DMS153 treated with DMSO at 0.1 percent for 48 hours (cell line): ENCODE measurements at regions not wholly inside any gene's neighbourhood (a gene's known extent, or its start where the extent isn't known, plus 50 kb on each side); places are given as distances from the start of the nearest gene placed in this dataset.
"Not testable (repeated sequence)": the region's sequence is repeated elsewhere in the genome, so short reads cannot be mapped to it uniquely, and the experiment has no call there.

Experiments used
- DNase-seq: peaks from one replicate; lab custom pipeline; 2025; ENCODE audit not compliant: unreplicated experiment; lab: John Stamatoyannopoulos, UW

DNA sequence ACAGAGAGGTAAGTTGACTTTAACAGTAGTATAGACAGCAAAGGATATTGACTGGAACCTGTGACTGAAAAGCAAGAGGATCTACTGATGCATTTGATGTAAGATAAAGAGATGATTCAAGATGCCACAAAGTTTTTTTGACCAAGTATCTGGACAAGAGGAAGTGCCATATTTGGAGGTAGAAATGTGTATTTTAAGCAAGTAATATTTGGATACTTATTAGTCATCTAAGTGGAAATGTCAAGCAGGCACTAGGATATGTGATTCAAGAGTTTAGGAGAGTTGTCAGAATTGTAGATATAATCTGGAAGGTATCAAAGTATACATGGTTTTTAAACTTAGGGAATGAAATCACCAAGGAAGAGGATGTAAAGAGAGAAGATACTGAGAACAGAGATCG, 686.1 kb upstream of the CHD1 start:
- DNase-seq = no peak

- no peak for DNase-seq
These were observed 678.3 kb upstream of the CHD1 start for GRCh38 chr5:99607124-99607523.

GRCh38 chr5:99605904-99606303, 677.1 kb upstream of the CHD1 start:
- no peak for DNase-seq

GRCh38 chr5:99600952-99601351, 672.1 kb upstream of the CHD1 start:
- no peak for DNase-seq

GRCh38 chr5:99590806-99591205, 662.0 kb upstream of the CHD1 start:
- DNase-seq = no peak

DNA sequence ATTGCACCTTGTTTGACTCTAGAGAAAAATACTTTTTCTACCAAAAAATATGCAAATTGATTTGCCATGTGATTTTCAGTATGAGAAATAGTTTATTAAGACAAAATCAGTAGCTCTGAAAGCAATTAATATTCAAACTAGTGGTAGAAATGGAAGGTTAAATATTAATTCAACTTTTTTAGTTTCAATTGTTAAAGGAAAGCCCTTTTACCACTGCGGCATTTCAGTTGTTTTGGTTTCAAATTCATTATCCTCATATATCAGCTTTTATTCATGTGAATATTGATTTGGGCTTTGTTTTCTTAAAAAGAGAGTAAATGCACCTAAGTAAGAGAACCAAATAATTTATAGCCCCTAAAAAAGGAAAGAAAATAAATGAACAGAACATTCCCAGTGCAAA, 660.6 kb upstream of the CHD1 start:
- no peak for DNase-seq

- DNase-seq = no peak
These were observed 659.2 kb upstream of the CHD1 start for GRCh38 chr5:99587983-99588382.

DNA sequence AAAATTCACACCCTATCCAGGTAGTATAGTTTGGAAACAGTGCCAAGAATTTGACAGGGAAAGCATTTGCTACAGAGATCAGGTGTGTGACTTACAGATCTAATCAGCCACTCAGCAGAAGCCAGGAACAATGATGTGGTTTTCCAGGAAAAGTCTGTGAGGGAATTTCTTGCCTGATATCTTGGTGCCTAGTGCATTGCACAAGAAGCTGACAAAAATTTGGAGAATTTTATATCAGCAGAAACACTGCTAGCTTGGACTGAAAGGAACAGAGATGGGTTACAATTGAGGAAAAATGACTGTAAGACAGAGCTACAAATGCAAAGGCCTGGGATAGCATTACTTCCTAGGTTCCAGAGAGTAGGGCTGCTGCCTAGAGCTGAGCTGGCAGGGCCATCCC, 658.1 kb upstream of the CHD1 start:
- DNase-seq = no peak

DNA sequence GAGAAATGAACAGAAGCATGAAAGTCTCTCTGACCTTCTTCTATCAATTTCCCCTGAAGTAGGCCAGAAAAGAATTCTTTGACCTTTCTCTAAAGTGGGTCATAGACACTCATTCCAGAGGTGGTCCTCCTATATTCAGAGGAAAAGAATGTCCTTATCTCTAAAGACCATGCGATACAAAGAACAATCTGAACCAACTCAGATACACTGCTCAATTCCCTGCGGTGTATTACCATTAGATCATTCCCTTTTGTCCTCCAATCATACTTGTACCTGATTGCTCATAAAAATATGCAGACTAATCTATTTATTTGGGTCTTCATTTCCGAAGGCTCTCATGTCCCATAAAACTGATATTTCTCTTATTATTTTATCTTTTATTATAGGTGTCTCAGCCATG, 652.4 kb upstream of the CHD1 start:
- DNase-seq = not testable (repeated sequence)

- not testable (repeated sequence) for DNase-seq
These were observed 634.3 kb upstream of the CHD1 start for GRCh38 chr5:99562937-99563627.

DNA sequence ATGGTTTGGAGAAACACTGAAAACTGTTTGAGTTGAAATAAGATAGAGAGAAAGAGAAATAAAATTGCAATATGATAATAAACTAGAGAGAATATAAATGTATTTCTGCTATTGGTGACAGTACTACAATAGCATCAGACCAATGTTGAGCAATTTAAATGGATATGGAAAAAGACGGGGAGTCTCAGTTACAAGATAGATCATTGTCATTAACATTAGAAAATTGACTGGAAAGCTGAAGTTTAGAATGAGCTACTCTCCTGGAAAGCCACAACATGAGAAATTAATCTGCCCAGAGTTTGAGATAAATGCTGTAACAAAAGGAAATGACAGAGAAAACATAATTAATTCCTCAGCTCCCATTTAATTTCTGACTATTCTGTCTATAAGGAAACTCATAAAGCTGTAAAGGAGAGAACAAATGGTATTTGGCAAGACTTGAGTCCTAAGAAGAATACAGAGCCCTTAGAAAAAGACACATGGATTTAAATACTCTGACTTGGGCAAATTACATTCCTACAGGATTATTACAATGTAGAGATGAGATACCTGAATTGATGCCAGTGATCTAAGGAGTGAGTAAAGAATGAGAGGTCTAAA, 624.5 kb upstream of the CHD1 start:
- DNase-seq = no peak

- DNase-seq = no peak
These were observed 615.5 kb upstream of the CHD1 start for GRCh38 chr5:99544356-99544755.

DNA sequence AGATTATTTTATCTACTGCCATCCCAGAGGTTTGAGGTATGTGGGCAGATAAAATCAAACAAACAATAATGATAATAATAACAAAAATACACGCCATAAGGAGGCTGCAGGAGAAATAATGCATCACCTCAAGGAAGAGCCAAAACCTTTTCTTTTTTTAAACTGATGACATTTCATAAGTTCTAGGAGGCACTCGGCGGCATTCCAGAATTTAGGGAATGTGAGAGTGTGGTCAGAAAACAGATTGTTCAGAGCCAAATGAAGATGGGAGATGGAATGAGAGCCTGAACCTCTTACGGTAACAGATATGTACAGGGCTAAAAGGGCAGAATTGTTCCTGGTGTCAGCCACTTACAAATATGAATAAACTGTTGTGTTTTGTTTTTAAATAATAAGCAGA, 615.0 kb upstream of the CHD1 start:
- DNase-seq = no peak

- DNase-seq = not testable (repeated sequence)
These were observed 605.4 kb upstream of the CHD1 start for GRCh38 chr5:99534241-99534640.

- DNase-seq = not testable (repeated sequence)
These were observed 592.9 kb upstream of the CHD1 start for GRCh38 chr5:99521666-99522065.

DNA sequence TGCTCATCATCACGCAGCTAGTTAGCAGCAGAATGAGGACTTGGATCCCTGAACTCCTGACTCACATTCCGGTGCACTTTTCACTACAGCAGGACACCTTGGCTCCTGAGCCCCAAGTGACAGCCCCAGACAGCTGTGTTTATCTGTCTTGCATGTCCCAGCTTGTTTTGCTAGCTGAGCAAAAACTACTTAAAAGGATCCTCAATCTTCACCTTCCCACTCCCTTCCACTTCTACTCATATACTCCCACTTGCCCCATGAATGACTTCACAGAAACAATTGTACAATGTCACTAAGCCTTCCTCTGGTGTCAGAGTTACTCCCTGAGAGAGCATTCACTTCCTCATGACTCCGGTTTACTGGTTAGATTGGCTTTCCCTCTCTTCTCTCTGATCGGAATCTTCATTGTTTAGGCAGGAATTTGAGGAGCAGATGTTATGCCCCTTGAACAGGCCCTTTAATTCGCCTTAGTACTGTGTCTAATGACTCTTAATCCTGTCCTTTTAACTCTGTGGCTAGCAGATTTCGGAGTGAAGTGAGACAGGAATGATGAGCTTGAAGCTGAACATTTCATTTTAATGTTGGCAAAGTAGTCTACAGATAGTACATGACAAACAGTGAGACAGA, 587.2 kb upstream of the CHD1 start:
- not testable (repeated sequence) for DNase-seq

DNA sequence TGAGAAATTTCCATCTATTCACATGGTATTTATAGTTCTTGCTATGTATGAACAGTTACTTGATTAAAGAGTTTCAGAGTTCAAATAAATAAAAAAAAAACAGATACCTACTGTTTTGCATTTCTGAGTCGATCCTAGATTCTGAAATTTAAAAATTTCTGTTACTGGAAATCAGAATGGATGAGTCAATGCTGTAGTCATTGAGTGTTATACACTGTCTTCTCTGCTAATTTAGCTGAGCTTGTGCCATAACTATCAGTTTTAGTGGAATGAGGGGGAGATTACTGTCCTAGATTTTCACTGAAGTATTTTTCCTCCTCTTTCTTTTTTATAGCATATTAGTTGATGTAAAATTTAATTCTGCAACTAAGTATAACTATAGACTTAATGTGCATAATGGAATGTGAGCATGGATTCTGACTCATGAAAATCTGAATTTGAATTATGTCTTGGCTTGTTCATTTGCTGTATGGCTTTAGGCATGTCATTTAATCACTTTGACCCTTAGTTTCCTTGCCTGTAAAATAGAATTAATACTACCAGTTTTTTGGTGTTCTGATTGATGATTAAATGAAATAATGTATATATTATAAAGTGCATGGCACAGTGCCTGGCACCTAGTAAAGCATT, 581.5 kb upstream of the CHD1 start:
- not testable (repeated sequence) for DNase-seq

DNA sequence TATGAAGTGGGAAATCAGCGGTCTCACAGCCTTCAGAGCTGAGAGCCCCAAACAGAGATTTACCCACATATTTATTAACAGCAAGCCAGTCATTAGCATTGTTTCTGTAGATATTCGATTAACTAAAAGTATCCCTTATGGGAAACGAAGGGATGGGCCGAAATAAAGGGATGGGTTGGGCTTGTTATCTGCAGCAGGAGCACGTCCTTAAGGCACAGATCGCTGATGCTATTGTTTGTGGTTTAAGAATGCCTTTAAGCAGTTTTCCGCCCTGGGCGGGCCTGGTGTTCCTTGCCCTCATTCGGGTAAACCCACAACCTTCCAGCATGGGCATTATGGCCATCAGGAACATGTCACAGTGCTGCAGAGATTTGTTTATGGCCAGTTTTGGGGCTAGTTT, 580.3 kb upstream of the CHD1 start:
- DNase-seq = not testable (repeated sequence)

DNA sequence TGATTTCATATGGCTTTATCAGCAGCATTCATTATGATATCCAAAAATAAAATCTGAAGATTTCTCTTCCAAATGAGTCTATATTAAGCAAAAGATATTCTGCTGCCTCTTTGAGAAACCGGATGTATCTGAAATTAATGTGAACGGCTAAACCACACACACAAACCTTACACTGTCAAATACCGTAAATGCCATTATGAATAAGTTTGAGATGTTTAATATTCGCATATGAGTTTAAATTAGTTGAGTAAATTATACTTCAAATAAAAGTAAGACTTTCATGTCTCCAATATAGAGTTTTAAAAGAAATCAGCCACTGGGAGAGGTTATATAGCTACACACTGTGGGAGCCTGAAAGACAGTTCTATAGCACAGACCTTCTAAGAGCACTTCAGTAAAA, 566.6 kb upstream of the CHD1 start:
- not testable (repeated sequence) for DNase-seq

DNA sequence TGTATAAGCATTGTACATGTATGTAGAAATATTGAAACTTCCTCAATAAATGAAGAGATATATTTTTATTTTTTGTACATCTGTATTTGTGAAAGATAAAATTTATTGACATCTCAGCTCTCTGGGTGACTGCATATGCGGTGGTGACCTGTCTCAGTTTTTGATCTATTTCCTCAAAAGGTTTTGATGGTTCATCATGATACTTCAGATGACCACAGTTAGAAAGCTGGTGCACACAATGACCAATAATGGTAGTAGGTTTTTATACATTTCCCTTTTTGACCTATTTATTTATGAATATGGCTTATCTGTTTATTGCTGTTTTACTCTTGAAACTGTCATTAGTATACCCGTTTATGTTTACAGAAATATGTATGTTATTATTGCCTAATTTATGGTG, 549.6 kb upstream of the CHD1 start:
- DNase-seq = not testable (repeated sequence)

DNA sequence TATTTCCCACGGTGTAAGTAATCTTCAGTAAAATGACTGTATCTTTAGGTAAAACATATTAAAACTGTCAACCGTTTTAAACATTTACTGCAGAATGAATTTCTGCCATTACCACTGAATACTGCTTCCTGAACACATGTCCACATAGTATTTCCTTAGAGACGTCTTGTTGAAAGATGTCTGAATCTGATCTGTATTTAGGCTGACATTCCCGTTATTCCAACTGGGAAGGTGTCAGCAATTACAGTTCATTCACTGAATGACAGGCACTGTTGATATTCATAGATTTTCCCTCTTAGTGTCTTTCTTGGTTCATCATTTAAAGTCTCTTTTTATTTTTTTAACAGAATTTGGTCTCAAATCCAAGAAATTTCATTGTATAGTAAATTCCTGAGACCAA, 544.5 kb upstream of the CHD1 start:
- not testable (repeated sequence) for DNase-seq

DNA sequence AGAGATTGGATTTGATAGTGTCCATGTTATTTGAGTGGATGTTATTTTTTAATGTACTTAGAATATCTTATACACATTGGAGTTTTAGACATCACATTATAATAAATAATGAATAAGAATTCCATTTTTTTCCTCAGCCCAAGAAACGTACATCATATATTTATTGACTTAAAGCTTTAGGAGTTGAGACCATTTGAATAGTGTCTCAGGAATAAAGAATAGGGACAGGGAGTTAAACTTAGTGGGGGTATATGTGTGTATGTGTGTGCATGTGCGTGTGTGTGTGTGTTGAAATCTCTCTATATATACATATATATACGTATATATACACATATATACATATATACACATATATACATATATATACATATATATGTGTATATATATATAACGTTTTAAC, 542.9 kb upstream of the CHD1 start:
- DNase-seq = not testable (repeated sequence)
